ENCODE measurements at regions not wholly inside any gene's neighbourhood (a gene's known extent, or its start where the extent isn't known, plus 50 kb on each side); places are given as distances from the start of the nearest gene placed in this dataset.

DNA sequence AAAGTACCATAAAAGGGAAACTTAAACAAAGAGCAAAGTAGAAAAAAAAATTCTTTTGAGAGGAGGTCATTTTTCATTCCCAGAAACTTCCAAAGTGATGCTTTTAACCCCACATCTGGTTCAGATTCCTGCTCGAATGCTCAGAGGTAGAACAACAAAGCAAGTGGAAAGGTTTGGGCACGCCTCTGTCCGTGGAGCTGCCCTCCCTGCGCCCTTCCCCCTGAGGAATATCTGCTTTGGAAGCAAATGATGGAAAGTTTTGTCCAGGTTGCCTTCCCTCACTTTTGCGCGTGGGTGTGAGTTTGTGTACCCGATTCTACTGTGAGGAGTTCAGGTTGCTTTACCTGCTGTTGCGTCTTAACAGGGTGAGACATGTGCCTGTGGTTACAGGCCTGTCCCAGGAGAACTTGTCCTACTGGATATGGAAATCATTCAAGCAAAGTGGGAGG is 110.2 kb downstream of the KLF5 start:
- TF ChIP-seq, protein P1, sequence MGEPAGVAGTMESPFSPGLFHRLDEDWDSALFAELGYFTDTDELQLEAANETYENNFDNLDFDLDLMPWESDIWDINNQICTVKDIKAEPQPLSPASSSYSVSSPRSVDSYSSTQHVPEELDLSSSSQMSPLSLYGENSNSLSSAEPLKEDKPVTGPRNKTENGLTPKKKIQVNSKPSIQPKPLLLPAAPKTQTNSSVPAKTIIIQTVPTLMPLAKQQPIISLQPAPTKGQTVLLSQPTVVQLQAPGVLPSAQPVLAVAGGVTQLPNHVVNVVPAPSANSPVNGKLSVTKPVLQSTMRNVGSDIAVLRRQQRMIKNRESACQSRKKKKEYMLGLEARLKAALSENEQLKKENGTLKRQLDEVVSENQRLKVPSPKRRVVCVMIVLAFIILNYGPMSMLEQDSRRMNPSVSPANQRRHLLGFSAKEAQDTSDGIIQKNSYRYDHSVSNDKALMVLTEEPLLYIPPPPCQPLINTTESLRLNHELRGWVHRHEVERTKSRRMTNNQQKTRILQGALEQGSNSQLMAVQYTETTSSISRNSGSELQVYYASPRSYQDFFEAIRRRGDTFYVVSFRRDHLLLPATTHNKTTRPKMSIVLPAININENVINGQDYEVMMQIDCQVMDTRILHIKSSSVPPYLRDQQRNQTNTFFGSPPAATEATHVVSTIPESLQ (CRISPR knock-in tag; IDR thresholded peaks at IDR 0.05), result no peak
- TF ChIP-seq USF2 (CRISPR knock-in tag; IDR thresholded peaks at IDR 0.05) (no peak), CREM (CRISPR knock-in tag; IDR thresholded peaks at IDR 0.05) (no peak), CTCF (IDR thresholded peaks at IDR 0.05) (no peak), FOXP4 (CRISPR knock-in tag; IDR thresholded peaks at IDR 0.05) (no peak), ELF4 (CRISPR knock-in tag; IDR thresholded peaks at IDR 0.05; ENCODE audit: low read depth) (no peak)
- TF ChIP-seq, protein P2, sequence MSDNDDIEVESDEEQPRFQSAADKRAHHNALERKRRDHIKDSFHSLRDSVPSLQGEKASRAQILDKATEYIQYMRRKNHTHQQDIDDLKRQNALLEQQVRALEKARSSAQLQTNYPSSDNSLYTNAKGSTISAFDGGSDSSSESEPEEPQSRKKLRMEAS (CRISPR knock-in tag; IDR thresholded peaks at IDR 0.05), result no peak

Data from WTC11 (cell line).